Dendritic cell treated with granulocyte-macrophage colony-stimulating factor and Interleukin-4, amounts not matched to agents 40 ng/mL and 50 ng/mL, for 4 days (primary cell): ENCODE measurements at regions not wholly inside any gene's neighbourhood (a gene's known extent, or its start where the extent isn't known, plus 50 kb on each side); places are given as distances from the start of the nearest gene placed in this dataset.

Experiments used
- H3K27ac Mint-ChIP-seq: one replicate; pipeline ENCODE4 v1.8.0; 2022; ENCODE audit warnings: mild to moderate bottlenecking, mixed read lengths
- H3K27me3 Mint-ChIP-seq: one replicate; pipeline ENCODE4 v1.8.0; 2022; ENCODE audit warnings: mild to moderate bottlenecking, mixed read lengths
- H3K36me3 Mint-ChIP-seq: one replicate; pipeline ENCODE4 v1.8.0; 2022; ENCODE audit warnings: low read depth, mixed read lengths
- H3K4me1 Mint-ChIP-seq: one replicate; pipeline ENCODE4 v1.8.0; 2022; ENCODE audit warnings: low read depth, mixed read lengths
- H3K4me3 Mint-ChIP-seq: one replicate; pipeline ENCODE4 v1.8.0; 2022; ENCODE audit warnings: mild to moderate bottlenecking, moderate library complexity, mixed read lengths
- H3K9me3 Mint-ChIP-seq: one replicate; pipeline ENCODE4 v1.8.0; 2022; ENCODE audit warnings: mixed read lengths
- intact Hi-C: fragments of 100-400 bp; cut with micrococcal nuclease; formaldehyde crosslinking; loops from one replicate; pipeline ENCODE4 v1.15.0; 2022

GRCh38 chr17:79521225-79521624, 89.6 kb downstream of the RBFOX3 start:
- Mint-ChIP-seq H3K27me3 (peaks cover 21% of the 10 kb centered on the region), H3K4me1 (no peaks in the 10 kb centered on the region), H3K36me3 (no peaks in the 10 kb centered on the region), H3K4me3 (no peak overlapping the region), H3K9me3 (no peaks in the 10 kb centered on the region), H3K27ac (no peak overlapping the region)
- intact Hi-C loops = no loop called here

GRCh38 chr17:79520167-79521165, 90.4 kb downstream of the RBFOX3 start:
- Mint-ChIP-seq H3K4me3 (no peak overlapping the region), H3K9me3 (no peaks in the 10 kb centered on the region), H3K27ac (no peak overlapping the region), H3K27me3 (peaks cover 21% of the 10 kb centered on the region), H3K36me3 (no peaks in the 10 kb centered on the region), H3K4me1 (no peaks in the 10 kb centered on the region)
- intact Hi-C loops = no loop called here

DNA sequence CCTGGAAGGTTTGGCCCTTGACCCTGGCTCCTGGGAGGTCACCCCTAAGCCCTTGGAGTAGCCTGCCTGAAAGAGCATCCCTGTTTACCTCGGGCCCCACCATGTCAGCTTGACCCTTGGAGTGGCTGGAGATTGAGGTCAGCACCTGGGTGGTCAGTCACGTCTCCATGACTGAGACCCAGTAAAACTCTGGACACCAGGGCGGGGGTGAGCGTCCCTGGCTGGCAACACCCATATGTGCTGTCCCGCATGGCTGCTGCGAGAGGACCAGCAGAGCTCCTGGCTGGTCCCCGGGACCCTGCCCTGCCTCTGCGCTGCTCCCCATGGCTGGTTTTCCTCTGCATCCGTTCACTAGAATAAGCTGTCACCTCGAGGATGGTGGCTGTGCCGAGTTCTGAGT, 91.2 kb downstream of the RBFOX3 start:
- intact Hi-C loops = no loop called here
- H3K27me3 Mint-ChIP-seq = peaks cover 21% of the 10 kb centered on the region

DNA sequence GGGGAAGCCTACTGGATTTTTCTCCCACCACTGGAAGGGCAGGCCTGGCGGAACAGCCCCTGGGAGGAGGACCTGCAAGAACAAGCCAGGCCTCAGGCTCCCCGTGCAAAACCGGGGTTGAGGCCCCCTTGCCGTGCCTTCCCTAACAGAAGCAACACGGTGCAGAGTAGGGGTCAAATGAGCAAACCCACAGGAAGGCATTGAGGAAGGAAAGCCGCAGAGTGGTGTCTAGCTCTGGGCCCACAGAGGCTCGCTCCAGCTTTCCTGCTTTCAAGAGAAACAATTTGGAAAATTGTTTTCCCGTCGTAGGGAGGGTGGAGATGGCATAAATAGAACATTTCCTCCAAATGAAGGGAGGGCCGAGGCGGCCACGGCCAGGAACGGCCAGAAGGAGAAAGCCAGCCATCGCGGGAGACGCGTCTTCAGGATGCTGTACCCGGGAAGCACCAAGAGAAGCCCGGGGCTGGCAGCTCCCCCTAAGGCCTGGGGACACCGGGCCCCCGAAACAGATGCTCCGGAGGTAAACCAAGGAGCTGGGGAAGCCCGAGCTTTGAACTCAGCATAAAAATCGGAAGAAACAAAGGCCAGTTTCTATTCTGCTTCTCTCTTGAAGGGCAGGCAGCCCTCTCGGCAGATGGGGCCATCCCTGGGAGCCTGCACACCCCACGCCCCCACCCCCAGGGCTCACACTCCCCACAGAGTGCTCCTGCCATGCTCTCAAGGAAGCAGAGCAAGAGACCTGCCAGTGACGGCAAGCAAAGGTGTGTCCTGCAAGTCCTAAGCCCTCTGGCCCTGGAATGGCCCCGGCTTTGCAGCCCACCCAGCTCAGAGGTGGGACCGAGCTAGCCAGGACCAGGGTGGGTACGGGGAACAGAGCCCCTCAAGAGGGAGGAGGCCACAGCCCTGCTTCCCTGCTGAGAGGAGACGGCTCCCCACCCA, 92.0 kb downstream of the RBFOX3 start:
- no peaks in the 10 kb centered on the region for H3K4me1 Mint-ChIP-seq
- H3K27me3 Mint-ChIP-seq = peaks cover 21% of the 10 kb centered on the region
- H3K27ac Mint-ChIP-seq = no peak overlapping the region
- no peak overlapping the region for H3K4me3 Mint-ChIP-seq
- H3K9me3 Mint-ChIP-seq = no peaks in the 10 kb centered on the region
- intact Hi-C loops = no loop called here
- H3K36me3 Mint-ChIP-seq = no peaks in the 10 kb centered on the region

More for the DNA sequence above, 91.2 kb downstream of the RBFOX3 start:
- Mint-ChIP-seq H3K36me3 (no peaks in the 10 kb centered on the region), H3K9me3 (no peaks in the 10 kb centered on the region), H3K4me1 (no peaks in the 10 kb centered on the region), H3K4me3 (no peak overlapping the region), H3K27ac (no peak overlapping the region)

DNA sequence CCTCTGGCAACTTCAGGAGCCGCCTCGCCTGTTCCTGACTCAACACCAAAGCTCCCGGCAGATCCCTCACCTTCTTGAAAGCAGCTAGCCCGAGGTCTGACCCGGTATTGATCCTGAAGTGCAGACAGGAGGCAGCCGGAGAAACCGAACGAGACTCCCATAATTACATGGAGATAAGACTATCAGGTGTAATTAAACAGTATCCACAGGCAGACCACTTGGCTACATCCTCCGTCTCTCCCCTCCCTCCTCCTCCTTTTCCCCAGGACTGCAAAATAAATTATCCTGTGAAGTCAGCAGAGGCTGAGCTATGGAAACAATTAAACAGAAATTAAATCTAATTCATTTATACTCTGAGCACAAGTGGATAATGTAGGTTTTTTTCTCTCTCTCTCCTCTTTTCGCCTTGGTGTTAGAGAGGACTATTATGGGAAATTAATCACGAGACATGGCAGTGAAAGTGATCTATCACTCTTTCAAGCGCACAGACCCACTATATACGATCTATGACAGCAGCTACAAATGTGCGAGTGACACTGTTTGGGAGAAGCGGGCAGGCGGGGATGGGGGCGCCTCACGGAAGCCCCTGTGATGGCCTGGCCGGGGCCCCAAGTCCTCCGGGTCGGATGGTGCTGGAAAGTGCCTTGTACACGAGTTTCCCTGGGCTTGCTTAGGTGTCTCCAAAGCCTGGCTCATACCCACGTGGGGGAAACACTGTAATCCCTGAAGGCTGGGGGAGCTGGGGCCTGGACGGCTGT, 92.8 kb downstream of the RBFOX3 start:
- H3K27ac Mint-ChIP-seq = no peak overlapping the region
- H3K4me3 Mint-ChIP-seq = no peak overlapping the region
- no peaks in the 10 kb centered on the region for H3K9me3 Mint-ChIP-seq
- H3K27me3 Mint-ChIP-seq = peaks cover 19% of the 10 kb centered on the region
- intact Hi-C loops = no loop called here
- H3K4me1 Mint-ChIP-seq = no peaks in the 10 kb centered on the region
- no peaks in the 10 kb centered on the region for H3K36me3 Mint-ChIP-seq

DNA sequence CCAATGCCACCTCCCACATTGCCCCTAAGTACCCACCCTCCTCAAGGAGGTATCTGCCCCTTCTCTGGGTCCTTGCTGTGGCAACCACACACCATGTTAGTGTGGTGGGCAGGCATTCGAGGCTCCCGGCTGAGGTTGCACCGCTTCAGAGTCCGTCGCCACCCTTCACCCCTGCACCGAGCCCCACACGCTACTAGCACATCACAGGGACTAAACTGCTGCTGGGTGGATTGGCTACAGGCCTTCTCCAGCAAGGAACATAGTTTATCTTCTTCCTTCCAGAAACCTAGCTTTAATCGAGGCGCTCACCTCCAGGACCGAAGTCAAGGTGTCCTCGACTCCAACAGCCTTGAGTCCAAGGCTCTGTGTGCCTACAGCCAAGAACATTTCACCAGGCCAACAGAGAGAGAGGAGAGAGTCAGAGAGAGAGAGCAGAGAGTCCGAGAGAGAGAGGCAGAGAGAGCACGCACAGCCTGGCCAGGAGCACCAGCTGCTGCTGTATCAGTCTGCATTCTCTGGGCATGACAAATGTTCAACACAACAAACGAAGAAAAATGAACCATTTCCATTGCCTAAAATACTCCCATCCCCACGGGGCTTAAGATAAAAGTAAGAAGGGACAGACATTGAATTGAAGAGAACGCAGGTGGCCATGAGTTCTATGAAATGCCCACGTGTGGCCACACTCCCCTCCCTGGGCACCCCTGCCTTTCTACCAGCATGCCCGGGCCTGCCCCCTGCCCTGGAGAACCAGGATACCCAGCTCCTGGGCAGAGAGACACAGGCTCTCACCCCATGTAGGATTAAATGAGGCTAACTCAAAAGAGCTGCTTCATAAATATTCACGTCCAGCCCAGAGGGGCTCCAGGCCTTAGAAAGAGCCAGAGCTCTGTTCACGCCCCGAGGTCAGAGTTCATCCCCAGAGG, 94.9 kb downstream of the RBFOX3 start:
- no peaks in the 10 kb centered on the region for H3K36me3 Mint-ChIP-seq

GRCh38 chr17:79515110-79515509, 95.7 kb downstream of the RBFOX3 start:
- Mint-ChIP-seq H3K4me1 (no peaks in the 10 kb centered on the region), H3K4me3 (no peak overlapping the region), H3K27ac (no peak overlapping the region), H3K36me3 (no peaks in the 10 kb centered on the region), H3K27me3 (peaks cover 18% of the 10 kb centered on the region), H3K9me3 (peaks cover 9% of the 10 kb centered on the region)
- intact Hi-C loops = no loop called here

More for the DNA sequence above, 94.9 kb downstream of the RBFOX3 start:
- peaks cover 19% of the 10 kb centered on the region for H3K27me3 Mint-ChIP-seq
- H3K4me1 Mint-ChIP-seq = no peaks in the 10 kb centered on the region
- H3K9me3 Mint-ChIP-seq = peaks cover 8% of the 10 kb centered on the region
- intact Hi-C loops = no loop called here
- no peak overlapping the region for H3K27ac Mint-ChIP-seq
- H3K4me3 Mint-ChIP-seq = no peak overlapping the region

DNA sequence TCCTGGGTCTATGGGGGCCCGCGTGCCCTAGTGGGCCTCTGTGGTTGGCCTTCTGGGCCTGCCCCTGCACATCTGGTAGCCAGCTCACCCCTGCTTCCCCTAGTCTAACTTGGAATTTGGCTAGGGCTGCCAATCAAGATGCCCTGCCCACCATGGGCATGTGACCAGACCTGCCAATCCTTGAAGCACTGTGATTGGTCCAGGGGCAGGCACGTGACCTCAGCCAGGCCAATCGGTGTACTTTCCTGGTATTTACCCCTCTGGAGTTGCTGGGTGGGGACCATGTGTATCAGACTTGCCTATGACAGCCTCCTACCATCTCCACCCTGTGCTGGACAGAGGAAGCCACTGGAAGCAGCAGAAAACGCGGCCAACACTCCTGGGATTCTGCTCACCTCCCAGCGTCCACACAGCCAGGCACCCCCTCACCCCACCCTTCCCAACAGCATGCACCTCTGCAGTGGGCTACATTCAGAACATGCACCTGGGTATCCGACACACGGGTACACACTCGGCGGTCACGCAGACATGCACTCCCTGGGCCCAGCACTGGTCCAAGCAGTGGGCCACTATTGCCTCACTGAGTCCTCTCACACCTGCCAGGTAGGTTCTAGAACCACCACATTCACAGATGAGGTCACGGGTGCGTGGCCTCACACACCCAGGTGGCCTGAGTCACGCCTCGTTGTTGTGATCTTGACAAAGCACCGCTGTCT, 96.9 kb downstream of the RBFOX3 start:
- Mint-ChIP-seq H3K4me1 (no peaks in the 10 kb centered on the region), H3K9me3 (peaks cover 9% of the 10 kb centered on the region), H3K27me3 (peaks cover 14% of the 10 kb centered on the region), H3K36me3 (no peaks in the 10 kb centered on the region), H3K4me3 (no peak overlapping the region), H3K27ac (no peak overlapping the region)
- intact Hi-C loops = no loop called here

GRCh38 chr17:79513206-79513605, 97.6 kb downstream of the RBFOX3 start:
- H3K36me3 Mint-ChIP-seq = no peaks in the 10 kb centered on the region
- no peak overlapping the region for H3K27ac Mint-ChIP-seq
- intact Hi-C loops = no loop called here
- H3K4me1 Mint-ChIP-seq = no peaks in the 10 kb centered on the region
- H3K9me3 Mint-ChIP-seq = peaks cover 9% of the 10 kb centered on the region
- H3K27me3 Mint-ChIP-seq = peaks cover 6% of the 10 kb centered on the region
- H3K4me3 Mint-ChIP-seq = no peak overlapping the region

DNA sequence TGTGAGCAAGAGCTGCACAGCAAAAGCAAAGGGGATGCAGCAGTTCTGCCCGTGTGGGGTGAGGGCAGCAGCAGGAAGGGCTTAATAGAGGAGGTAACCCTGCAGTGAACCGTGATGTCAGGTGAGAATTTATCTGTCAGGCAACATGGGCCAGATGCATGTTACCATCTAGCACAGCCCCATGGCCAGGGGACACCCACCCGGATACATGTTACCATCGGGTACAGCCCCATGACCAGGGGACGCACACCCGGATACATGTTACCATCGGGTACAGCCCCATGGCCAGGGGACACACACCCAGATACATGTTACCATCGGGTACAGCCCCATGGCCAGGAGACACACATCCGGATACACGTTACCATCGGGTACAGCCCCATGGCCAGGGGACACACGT, 99.4 kb downstream of the RBFOX3 start:
- Mint-ChIP-seq H3K27ac (no peak overlapping the region), H3K36me3 (no peaks in the 10 kb centered on the region), H3K27me3 (no peaks in the 10 kb centered on the region), H3K9me3 (peaks cover 9% of the 10 kb centered on the region), H3K4me3 (no peak overlapping the region), H3K4me1 (no peaks in the 10 kb centered on the region)
- intact Hi-C loops = no loop called here

DNA sequence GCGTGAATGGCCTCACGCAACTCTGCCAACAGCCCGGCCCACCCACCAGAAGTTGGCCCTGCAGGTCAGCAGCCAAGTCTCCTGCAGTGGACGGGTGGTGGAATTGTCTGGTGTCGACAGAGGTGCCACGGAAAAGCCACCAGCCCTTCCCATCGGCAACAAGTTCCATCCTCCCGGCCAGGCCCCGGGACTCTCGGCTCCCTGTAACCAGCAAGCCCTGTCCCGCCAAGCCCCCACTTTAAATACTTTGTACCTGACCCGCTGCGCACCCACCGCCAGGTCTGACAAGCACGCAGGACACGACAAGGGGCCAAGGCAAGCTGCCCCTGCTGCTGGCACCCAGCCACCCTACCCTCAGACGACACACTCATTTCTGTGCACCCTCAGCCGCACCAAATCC, 100.8 kb downstream of the RBFOX3 start:
- peaks cover 9% of the 10 kb centered on the region for H3K9me3 Mint-ChIP-seq
- intact Hi-C loops = no loop called here
- no peak overlapping the region for H3K27ac Mint-ChIP-seq
- no peaks in the 10 kb centered on the region for H3K27me3 Mint-ChIP-seq
- H3K4me1 Mint-ChIP-seq = no peaks in the 10 kb centered on the region
- H3K36me3 Mint-ChIP-seq = no peaks in the 10 kb centered on the region
- H3K4me3 Mint-ChIP-seq = no peak overlapping the region

DNA sequence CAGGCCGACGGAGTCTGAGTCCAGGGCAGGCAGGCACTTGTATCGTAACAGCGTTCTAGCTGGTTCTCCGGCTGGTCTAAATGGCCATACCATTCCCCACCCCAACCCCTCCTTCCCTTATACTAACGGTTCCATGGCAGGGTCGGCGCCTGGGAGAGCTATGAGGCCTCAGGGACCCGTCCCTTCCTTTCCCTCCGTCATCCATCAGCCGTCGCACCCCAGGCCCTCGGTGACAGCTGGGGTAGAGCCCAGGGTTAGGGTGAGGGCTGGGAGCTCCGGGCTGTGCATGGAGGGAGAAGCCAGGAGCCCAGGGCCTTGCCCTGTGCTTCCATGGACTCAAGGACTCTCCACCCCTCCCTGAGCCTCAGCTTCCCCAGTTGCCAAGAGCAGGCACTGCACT, 101.4 kb downstream of the RBFOX3 start:
- Mint-ChIP-seq H3K36me3 (no peaks in the 10 kb centered on the region), H3K9me3 (peaks cover 9% of the 10 kb centered on the region), H3K27ac (no peak overlapping the region), H3K4me3 (no peak overlapping the region), H3K4me1 (no peaks in the 10 kb centered on the region), H3K27me3 (no peaks in the 10 kb centered on the region)
- intact Hi-C loops = no loop called here
